M059J (cell line): ENCODE measurements at regions not wholly inside any gene's neighbourhood (a gene's known extent, or its start where the extent isn't known, plus 50 kb on each side); places are given as distances from the start of the nearest gene placed in this dataset.
"Not testable (repeated sequence)": the region's sequence is repeated elsewhere in the genome, so short reads cannot be mapped to it uniquely, and the experiment has no call there.

Experiments
- DNase-seq: peaks from one replicate; pipeline ENCODE4 v3.0.0-alpha.2; 2012; ENCODE audit warnings: low read depth

DNA sequence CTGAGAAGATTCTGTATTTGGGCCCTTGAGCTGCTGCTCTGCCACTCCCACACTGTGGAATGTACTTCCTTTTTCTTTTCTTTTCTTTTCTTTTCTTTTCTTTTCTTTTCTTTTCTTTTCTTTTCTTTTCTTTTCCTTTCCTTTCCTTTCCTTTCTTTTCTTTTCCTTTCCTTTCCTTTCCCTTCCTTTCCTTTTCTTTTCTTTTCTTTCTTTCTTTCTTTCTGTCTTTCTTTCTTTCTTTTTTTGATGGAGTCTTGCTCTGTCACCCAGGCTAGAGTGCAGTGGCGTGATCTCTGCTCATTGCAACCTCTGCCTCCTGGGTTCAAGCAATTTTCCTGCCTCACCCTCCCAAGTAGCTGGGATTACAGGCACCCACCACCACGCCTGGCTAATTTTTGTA lies 89.8 kb downstream of the DNAAF6 start:
- not testable (repeated sequence) for DNase-seq

GRCh38 chrX:107298276-107298675 lies 91.9 kb downstream of the DNAAF6 start:
- DNase-seq = no peak

DNA sequence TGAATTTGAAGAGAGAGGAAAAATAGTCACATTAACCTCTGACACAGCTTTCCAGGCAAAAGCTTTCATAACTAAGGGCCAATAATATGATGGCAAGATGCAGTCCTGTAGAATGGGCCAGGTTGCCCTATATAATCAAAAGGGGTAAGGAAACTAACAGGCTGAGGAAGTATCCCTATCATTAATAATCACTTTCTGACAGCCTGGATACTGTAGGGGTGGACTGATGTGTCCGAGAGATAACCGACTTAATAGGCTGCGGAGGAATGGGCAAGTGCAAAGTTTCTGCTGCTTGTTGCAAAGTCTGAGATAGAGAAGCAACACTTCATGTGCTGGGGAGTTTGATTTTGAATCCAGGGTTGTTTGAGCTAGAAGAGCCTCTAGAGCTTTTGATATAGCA lies 94.8 kb downstream of the DNAAF6 start:
- DNase-seq = no peak

- DNase-seq = no peak
These were observed 97.7 kb downstream of the DNAAF6 start for GRCh38 chrX:107304141-107304540.

- no peak for DNase-seq
These were observed 117.5 kb downstream of the DNAAF6 start for GRCh38 chrX:107323786-107324492.

GRCh38 chrX:107324493-107325310 lies 118.3 kb downstream of the DNAAF6 start:
- DNase-seq = peak; percentile 11

GRCh38 chrX:107325467-107325866 lies 119.1 kb downstream of the DNAAF6 start:
- DNase-seq = no peak

DNA sequence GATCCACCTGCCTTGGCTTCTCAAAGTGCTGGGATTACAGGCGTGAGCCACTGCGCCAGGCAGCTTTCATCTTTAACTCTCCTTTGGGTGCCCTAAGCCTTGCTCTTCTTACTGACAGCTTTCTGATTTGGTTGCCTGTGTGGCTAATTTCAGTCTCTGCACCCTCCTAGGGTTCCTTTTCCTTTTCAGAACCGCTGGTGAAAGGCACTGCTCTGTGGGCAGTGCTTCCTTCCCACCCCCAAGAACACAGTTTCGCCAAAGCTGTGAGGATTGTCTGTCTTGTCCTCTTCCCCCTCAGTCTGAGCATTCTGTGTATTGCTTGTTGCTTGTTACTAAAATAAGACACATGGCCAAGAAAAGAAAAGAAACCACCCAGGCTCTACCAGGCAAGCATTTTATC lies 101.4 kb upstream of the FRMPD3 start:
- DNase-seq = no peak

GRCh38 chrX:107348990-107349389 lies 100.5 kb upstream of the FRMPD3 start:
- no peak for DNase-seq

- no peak for DNase-seq
These were observed 93.9 kb upstream of the FRMPD3 start for GRCh38 chrX:107355533-107355932.

DNA sequence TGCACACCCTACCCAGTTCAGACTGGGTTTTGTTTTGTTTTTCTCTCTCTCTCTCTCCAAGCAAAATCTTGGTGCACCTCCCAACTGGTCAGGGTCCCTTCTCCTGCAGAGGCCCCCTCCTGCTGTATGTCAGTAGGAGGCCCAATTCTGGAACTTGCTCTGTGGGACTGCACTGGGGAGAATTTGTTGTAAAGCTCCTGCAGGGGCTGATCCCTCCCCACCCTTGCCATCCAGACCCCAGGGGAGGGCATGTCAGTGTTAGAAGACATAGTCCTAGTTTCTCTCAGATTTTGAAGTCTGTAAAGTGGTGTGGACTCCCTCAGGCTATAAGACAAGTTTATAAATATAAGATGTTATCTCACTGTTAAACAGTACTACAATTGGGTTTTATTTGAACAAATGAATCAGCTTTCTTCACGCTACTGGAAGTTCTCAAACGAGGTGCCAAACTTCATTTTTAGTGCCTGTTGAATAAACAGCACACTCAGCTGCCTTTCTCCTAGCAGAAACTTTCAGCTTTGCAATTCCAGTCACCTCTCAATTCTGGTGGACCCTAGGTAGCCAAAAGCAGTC lies 88.6 kb upstream of the FRMPD3 start:
- peak; percentile 1 for DNase-seq

- not testable (repeated sequence) for DNase-seq
These were observed 79.3 kb upstream of the FRMPD3 start for GRCh38 chrX:107370185-107370584.

DNA sequence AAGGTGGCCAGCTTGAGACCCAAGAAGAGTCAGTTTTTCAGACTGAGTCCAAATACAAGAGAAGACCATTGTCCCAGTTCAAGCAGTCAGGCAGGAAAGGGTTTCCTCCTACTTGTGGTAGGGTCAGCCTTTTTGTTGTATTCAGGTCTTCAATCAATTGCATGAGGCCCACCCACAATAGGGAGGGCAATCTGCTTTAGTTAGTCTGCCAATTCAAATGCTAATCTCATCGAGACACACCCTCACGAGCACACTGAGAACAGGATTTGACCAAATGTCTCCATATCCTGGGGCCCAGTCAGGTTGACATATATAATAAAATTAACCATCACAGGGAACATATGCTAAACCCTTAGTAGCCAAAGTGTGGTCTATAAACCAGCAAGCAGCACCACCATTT lies 75.3 kb upstream of the FRMPD3 start:
- DNase-seq = no peak

GRCh38 chrX:107374831-107375230 lies 74.6 kb upstream of the FRMPD3 start:
- no peak for DNase-seq

DNA sequence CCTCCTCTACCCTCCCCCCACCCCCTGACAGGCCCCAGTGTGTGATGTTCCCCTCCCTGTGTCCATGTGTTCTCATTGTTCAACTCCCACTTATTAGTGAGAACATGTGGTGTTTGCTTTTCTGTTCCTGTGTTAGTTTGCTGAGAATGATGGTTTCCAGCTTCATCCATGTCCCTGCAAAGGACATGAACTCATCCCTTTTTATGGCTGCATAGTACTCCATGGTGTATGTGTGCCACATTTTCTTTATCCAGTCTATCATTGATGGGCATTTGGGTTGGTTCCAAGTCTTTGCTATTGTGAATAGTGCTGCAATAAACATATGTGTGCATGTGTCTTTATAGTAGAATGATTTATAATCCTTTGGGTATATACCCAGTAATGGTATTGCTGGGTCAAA lies 73.3 kb upstream of the FRMPD3 start:
- DNase-seq = not testable (repeated sequence)

- no peak for DNase-seq
These were observed 64.9 kb upstream of the FRMPD3 start for GRCh38 chrX:107384397-107385105.

DNA sequence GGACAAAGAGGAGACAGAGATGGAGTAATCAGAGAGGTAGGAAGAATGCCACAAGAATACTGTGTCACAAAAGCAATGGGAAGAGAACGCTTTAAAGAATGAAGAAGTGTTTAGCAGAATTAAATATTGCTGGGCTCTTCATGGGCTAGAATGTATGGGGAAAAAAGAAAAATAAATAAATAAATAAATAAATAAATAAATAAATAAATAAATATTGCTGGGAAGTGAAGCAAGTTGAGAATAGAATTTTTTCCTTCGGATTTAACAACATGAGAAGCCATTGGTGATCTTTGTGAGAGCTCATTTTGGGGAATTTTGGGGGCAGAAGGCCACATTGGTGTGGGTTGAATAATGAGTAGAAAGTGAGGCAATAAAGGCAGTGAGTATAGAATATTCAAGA lies 59.7 kb upstream of the FRMPD3 start:
- DNase-seq = no peak

DNA sequence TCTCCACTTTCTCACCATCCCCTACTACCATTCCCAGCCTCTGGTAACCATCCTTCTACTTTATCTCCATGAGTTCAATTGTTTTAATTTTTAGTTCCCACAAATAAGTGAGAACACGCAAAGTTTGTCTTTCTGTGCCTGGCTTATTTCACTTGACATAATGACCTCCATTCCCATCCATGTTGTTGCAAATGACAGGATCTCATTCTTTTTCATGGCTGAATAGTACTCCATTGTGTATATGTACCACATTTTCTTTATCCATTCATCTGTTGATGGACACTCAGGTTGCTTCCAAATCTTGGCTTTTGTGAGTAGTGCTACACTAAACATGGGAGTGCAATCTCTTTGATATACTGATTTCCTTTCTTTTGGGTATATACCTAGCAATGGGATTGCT lies 55.8 kb upstream of the FRMPD3 start:
- not testable (repeated sequence) for DNase-seq

- DNase-seq = no peak
These were observed 53.2 kb upstream of the FRMPD3 start for GRCh38 chrX:107396235-107396634.

DNA sequence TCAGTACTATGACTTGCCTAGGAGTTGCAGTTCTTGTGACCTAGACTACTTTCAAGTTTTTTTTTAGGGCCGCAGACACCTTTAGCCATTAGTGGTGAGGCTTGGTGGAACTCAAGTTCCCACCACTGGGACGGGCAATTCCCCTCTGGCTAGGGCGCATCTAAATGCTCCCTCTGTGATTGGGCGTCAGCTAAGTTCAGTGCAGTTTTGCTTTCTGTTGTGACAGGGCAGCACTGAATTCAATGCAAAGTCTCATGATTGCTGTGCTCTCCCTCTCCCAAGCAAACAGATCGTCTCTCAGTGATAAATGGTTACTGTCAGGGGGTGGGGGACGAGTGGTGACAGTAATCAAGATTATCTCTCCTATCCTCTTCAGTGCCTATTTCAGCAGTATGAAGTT lies 52.7 kb upstream of the FRMPD3 start:
- no peak for DNase-seq

DNA sequence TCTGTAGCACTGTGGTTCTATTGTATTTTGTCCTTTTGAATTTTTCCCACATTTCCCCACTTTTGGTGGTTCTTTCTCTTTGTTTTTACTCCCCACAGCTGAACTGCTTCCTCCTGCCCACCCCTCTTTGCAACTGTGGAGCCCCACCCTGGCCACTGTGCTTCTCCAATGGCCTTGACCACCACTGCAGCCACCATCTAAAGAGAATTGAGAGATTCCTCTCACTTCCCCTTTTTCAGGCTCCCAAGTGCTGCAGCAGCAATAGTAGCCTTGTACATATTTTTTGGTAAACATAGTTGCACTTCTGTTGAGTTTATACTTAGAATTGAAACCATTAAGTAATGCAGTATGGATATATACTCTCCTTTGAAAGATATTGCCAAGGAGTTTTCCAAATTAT lies 51.3 kb upstream of the FRMPD3 start:
- no peak for DNase-seq
